ENCODE measurements at regions not wholly inside any gene's neighbourhood (a gene's known extent, or its start where the extent isn't known, plus 50 kb on each side); places are given as distances from the start of the nearest gene placed in this dataset.
"Not testable (repeated sequence)": the region's sequence is repeated elsewhere in the genome, so short reads cannot be mapped to it uniquely, and the experiment has no call there.

- H3K4me3 Mint-ChIP-seq; H2BK15ac ChIP-seq (ENCODE audit: low read depth, low read length); H3K4me1 Mint-ChIP-seq; H4K91ac ChIP-seq (ENCODE audit: insufficient read length, low read depth, low read length); H3K79me1 ChIP-seq (ENCODE audit: insufficient read depth, low read depth, low read length, poor library complexity, severe bottlenecking); H3K18ac ChIP-seq (ENCODE audit: insufficient read length, low read depth, low read length); H2BK20ac ChIP-seq (ENCODE audit: low read depth, low read length, poor library complexity, severe bottlenecking); H3K27ac ChIP-seq (ENCODE audit: insufficient read length, low read depth, low read length); H2BK5ac ChIP-seq (ENCODE audit: insufficient read length, low read length); H3K9me3 ChIP-seq (ENCODE audit: control insufficient read depth, low read depth, low read length); H2BK12ac ChIP-seq (ENCODE audit: insufficient read length, low read depth, low read length); H3K56ac ChIP-seq (ENCODE audit: insufficient read length, low read depth, low read length); H3K79me2 ChIP-seq (ENCODE audit: insufficient read depth, low read length); H2AFZ ChIP-seq (ENCODE audit: low read length); H3K23ac ChIP-seq (ENCODE audit: insufficient read length, low read depth, low read length); H3K4ac ChIP-seq (ENCODE audit: low read depth, low read length); H4K20me1 ChIP-seq (ENCODE audit: control insufficient read depth, insufficient read depth, insufficient read length); H3K14ac ChIP-seq (ENCODE audit: insufficient read depth, low read length); H4K8ac ChIP-seq (replicated peaks; ENCODE audit: insufficient read length, low read depth, low read length); H3K4me2 ChIP-seq (ENCODE audit: insufficient read depth, insufficient read length, low read length); H2BK120ac ChIP-seq (ENCODE audit: low read depth, low read length, poor library complexity, severe bottlenecking); H3K9ac ChIP-seq (ENCODE audit: extremely low read depth, insufficient read length, low read length); DNase-seq; H3K27me3 ChIP-seq (ENCODE audit: insufficient read depth, low read length); H4K5ac ChIP-seq (ENCODE audit: insufficient read length, low read depth, low read length); H3T11ph ChIP-seq (ENCODE audit: low read length); H3K9me3 Mint-ChIP-seq; H3K36me3 Mint-ChIP-seq (ENCODE audit: insufficient read depth in 1 of 3, low read depth in 3 of 3); H3K23me2 ChIP-seq (ENCODE audit: insufficient read length, low read depth, low read length, poor library complexity, severe bottlenecking); H2AK5ac ChIP-seq (ENCODE audit: insufficient read length, low read length); H3K4me1 ChIP-seq (ENCODE audit: insufficient read depth, low read length): not testable (repeated sequence)
- WGBS (ENCODE audit: extremely low coverage, insufficient read length, low lambda C conversion rate) = no CpG with 5 or more reads among the region's 3 CpGs
- Mint-ChIP-seq H3K27ac (peak overlapping the region in 1 of 3 experiments; percentile 91; a peak in 1 of 7 replicates), H3K27me3 (ENCODE audit: low read depth) (peaks cover 15% of the 10 kb centered on the region)
These were observed 158.0 kb downstream of the ATP6V0E2 start for GRCh38 chr7:150031733-150032132.

- not testable (repeated sequence) for H3K23ac ChIP-seq (ENCODE audit: insufficient read length, low read depth, low read length); DNase-seq; H3K79me2 ChIP-seq (ENCODE audit: insufficient read depth, low read length); H3K4me3 Mint-ChIP-seq; H3K18ac ChIP-seq (ENCODE audit: insufficient read length, low read depth, low read length); H3K27me3 ChIP-seq (ENCODE audit: insufficient read depth, low read length); H3K9me3 ChIP-seq (ENCODE audit: control insufficient read depth, low read depth, low read length); H4K8ac ChIP-seq (replicated peaks; ENCODE audit: insufficient read length, low read depth, low read length); H3K4me1 ChIP-seq (ENCODE audit: insufficient read depth, low read length); H3K4me1 Mint-ChIP-seq; H2BK12ac ChIP-seq (ENCODE audit: insufficient read length, low read depth, low read length); H3K14ac ChIP-seq (ENCODE audit: insufficient read depth, low read length); H3T11ph ChIP-seq (ENCODE audit: low read length); H2AFZ ChIP-seq (ENCODE audit: low read length); H3K23me2 ChIP-seq (ENCODE audit: insufficient read length, low read depth, low read length, poor library complexity, severe bottlenecking); H3K9me3 Mint-ChIP-seq; H3K27ac ChIP-seq (ENCODE audit: insufficient read length, low read depth, low read length); H4K20me1 ChIP-seq (ENCODE audit: control insufficient read depth, insufficient read depth, insufficient read length); H2BK5ac ChIP-seq (ENCODE audit: insufficient read length, low read length); H3K4ac ChIP-seq (ENCODE audit: low read depth, low read length); H2BK120ac ChIP-seq (ENCODE audit: low read depth, low read length, poor library complexity, severe bottlenecking); H4K5ac ChIP-seq (ENCODE audit: insufficient read length, low read depth, low read length); H3K4me2 ChIP-seq (ENCODE audit: insufficient read depth, insufficient read length, low read length); H3K9ac ChIP-seq (ENCODE audit: extremely low read depth, insufficient read length, low read length); H3K79me1 ChIP-seq (ENCODE audit: insufficient read depth, low read depth, low read length, poor library complexity, severe bottlenecking); H2AK5ac ChIP-seq (ENCODE audit: insufficient read length, low read length); H3K56ac ChIP-seq (ENCODE audit: insufficient read length, low read depth, low read length); H2BK15ac ChIP-seq (ENCODE audit: low read depth, low read length); H3K36me3 Mint-ChIP-seq (ENCODE audit: insufficient read depth in 1 of 3, low read depth in 3 of 3); H3K27ac Mint-ChIP-seq; H2BK20ac ChIP-seq (ENCODE audit: low read depth, low read length, poor library complexity, severe bottlenecking); H4K91ac ChIP-seq (ENCODE audit: insufficient read length, low read depth, low read length)
- peaks cover 20% of the 10 kb centered on the region for H3K27me3 Mint-ChIP-seq (ENCODE audit: low read depth)
- WGBS (ENCODE audit: extremely low coverage, insufficient read length, low lambda C conversion rate) = no CpG with 5 or more reads among the region's 23 CpGs
These were observed 159.9 kb downstream of the ATP6V0E2 start for GRCh38 chr7:150033711-150034110.
